Stimulated activated CD8-positive, alpha-beta memory T cell treated with anti-CD3 and anti-CD28 coated beads, Interleukin-12 subunit alpha, Interleukin-12 subunit beta, amount 100 ng/mL, for 1 hour (primary cell): ENCODE measurements at regions not wholly inside any gene's neighbourhood (a gene's known extent, or its start where the extent isn't known, plus 50 kb on each side); places are given as distances from the start of the nearest gene placed in this dataset.
"Not testable (repeated sequence)": the region's sequence is repeated elsewhere in the genome, so short reads cannot be mapped to it uniquely, and the experiment has no call there.

ENCODE experiments used
- DNase-seq: peaks from one replicate; pipeline ENCODE4 v3.0.0-alpha.2; 2020; ENCODE audit warnings: low read depth

DNA sequence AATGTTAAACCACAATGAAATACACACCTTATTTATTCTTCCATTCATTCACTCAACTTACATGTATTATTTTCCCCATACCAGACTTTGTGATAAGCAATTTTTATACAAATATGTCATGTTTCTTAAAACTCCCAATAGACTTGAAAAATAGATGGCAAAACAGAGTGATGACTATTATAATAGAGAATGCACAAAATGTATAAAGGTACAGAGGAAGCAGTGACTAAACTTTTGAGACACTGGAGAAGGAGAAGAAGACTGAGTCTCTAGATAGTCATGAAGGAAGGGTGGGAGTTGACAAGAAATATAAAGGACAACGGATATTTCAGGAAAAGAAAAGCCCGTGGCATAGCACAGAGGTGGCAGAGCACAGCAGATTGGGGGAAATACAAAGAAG is 198.1 kb upstream of the SLC39A10 start:
- DNase-seq = no peak

DNA sequence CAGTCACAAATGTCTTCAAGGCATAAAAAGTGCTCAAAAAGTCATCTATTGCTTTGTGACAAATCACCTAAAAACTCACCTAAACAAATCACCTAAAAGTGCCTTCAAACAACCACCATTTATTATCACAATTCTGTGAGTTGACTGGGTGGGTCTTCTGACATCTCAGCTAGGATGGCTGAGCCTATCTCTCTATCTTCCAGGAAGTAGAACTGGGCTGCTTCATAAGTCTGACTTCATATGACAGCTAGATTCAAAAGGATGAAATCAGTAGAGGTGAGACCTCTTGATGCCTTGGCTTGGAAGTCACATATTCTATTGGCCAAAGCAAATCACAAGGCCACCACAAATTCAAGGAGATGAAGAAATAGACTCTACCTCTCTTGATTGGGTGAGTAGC is 199.2 kb upstream of the SLC39A10 start:
- DNase-seq = no peak

DNA sequence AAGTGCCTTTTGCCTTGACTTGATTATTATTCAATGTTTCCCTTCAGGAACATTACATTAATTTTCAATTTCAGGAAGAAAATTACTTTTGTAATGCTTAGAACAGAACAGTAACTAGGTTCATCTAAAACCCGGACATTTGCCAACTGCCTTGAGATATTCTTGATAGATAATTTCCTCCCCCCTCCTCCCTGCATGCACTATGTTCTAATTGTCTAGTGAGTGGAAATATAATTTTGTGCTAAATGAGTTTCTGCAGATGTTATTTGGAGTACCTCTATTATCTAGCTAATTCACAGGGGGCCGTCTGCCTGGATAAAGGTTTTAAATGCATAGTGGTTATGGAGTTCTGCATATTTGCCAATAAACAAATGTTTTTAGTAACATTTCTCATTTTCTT is 200.3 kb upstream of the SLC39A10 start:
- DNase-seq = no peak

DNA sequence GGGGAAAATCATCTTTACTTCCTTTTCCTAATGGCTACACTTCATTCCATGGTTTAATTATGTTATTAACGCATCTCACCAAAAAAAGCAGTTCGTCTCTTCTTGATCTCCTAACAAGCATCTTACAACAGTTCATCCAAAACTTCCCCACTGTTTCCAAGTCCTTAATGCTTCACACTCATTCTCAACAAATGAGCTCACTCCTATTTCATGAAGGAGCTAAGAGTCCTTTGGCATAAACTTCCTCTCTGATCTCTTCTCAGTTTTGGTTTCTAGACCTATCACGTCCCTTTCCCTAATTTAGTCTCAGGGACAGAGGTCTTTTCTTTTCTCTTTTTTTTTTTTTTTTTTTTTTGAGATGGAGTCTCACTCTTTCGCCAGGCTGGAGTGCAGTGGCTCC is 205.9 kb upstream of the SLC39A10 start:
- no peak for DNase-seq

DNA sequence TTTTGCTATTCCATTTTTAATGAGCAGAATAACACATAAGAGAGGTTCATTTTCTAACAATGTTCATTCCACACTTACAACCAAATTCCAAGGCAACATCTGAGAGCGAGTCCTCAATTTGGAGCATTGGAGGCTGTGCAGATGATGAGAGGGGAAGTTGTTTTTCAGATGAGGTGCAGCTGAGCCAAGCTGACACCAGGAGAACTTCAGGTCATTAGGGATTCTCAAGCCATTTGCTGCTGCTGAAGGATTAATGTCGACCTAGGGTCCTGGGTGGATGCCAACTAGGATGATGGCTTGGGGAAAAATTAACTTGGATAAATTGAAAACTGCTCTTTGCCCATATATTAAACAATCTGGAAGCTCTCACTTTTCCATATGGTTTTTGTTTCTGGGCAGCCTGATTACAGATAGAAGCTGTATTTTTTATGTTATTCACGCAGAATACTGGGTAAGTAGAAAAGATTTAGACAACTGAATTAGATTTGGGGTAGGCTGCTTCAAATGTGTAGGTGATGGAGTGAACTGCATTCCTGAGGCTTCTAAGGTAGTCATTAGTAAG is 206.4 kb upstream of the SLC39A10 start:
- no peak for DNase-seq

DNA sequence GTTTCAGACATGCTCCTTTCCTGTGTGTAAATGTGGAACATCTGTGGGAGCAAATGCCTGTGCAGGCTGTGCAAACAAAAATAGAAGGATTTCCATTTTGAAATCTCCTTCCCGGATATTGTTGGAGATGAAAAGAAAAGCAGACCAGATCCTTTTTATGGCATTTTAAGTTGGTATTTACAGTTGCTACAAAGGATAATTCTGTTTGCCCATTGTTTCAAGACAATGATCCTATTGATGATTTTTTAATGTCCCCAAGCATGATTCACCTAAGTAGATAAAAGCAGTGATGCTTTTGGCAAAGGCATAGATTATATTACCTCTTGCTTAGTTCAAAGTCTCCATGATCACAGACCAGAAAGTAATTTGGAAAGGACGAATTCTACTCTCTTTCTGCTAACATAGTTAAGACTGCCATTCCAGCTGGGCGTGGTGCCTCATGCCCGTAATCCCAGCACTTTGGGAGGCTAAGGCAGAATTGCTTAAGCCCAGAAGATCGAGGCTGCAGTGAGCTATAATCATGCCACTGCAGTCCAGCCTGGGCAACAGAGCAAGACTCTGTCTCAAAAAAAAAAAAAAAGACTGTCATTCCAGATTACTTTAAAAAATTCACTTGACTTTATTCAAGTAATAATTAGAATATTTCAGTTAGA is 209.6 kb upstream of the SLC39A10 start:
- DNase-seq = no peak

DNA sequence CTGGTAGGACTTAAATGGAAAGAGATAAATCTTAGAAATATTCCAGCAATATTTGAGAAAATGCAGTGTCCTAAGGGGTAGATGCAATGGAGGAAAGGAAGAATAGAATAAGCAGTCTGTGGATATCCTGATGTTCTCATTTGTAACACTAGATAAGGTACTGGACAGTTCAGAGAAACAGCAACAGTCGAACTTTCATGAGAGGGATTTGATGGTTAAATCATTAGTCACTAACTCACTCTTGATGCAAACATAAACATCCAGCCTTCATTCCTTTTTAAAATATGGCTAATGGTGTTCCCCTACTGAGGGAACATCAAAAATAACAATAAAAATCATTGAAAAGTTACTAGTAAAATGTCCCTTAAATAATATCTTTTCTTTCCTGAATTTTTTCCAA is 211.4 kb upstream of the SLC39A10 start:
- DNase-seq = no peak

DNA sequence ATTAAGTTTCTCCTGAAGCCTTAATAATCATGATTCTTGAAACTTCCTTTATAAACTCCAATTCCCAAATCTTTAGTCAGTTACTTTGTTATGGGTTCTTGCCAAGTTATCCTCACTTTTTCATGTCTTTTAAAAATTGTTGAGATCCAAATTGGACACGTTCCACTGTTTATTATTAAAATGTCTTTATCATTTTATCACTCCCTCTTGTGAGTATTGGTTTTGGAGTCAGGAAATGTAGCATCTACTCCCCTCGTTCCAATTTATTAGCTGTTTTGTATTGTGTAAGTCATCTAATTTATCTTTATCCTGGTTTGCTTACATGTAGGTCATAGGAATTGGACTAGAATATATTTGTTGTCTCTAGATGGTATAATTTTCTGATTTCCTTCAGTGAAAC is 213.1 kb upstream of the SLC39A10 start:
- no peak for DNase-seq

DNA sequence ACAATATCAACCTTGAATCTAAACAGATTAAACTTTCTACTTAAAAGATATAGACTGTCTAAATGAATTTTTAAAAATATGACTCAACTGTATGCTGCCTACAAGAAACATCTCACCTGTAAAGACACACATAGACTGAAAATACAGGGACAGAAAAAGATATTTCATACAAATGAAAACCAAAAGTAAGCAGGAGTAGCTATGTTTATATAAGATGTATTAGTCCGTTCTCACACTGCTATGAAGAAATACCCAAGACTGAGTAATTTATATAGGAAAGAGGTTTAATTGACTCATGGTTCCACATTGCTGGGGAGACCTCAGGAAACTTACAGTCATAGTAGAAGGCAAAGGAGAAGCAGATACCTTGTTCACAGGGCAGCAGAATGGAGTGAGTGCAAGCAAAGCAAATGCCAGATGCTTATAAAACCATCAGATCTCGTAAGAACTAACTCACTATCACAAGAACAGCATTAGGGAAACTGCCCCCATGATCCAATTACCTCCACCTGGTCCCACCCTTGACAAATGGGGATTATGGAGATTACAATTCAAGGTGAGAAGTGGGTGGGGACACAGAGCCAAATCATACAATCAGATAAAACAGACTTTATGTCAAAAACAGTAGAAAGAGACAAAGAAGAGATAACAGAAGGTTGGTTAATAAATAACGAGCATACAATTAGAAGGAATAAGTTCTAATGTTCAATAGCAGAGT is 214.4 kb upstream of the SLC39A10 start:
- no peak for DNase-seq

DNA sequence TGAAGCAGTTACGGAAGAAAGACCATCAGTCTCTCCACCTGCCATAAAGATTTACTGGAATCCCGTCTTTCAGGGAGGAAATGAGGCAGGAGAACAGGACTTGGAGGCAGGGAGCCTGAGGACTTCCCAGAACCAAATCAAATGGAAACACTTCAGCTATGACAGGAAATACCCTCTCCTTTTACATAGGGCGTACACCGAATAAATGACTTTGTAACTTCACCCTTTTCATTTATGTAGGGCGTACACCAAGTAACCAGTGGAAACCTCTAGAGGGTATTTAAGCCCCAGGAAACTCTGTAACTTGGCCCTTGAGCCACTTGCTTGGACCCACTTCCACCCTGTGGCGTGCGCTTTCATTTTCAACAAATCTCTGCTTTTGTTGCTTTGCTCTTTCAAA is 218.3 kb upstream of the SLC39A10 start:
- no peak for DNase-seq

DNA sequence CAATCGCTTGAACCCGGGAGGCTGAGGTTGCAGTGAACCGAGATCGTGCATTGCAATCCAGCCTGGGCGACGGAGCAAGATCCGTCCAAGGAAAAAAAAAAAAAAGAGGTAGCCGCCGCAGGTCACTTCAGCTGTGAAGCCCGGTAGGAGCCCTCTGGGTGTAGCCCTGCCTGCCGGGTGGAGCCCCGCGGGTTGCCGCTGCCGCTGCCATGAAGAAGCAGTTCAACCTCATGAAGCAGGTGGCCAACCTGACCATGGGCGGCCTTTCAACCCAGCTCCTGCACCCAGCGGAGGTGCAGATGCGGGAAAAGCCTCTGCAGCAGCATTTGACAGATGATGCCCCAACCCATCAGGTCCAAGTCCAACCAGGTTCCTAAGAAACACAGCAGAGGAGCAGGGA is 219.5 kb upstream of the SLC39A10 start:
- no peak for DNase-seq

DNA sequence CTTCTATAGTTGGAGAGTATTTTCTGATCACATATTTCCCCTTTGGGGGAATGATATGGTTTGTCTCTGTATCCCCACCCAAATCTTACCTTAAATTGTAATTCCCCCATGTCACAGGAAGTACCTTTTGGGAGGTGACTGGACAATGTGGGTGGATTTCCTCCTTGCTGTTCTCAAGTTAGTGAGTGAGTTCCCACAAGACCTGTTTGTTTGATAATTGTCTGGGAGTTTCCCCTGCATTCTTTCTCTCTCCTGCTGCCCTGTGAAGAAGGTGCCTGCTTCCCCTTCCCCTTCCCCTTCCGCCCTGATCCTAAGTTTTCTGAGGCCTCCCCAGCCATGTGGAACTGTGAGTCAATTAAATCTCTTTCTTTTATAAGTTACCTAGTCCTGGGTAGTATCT is 222.7 kb upstream of the SLC39A10 start:
- DNase-seq = no peak

DNA sequence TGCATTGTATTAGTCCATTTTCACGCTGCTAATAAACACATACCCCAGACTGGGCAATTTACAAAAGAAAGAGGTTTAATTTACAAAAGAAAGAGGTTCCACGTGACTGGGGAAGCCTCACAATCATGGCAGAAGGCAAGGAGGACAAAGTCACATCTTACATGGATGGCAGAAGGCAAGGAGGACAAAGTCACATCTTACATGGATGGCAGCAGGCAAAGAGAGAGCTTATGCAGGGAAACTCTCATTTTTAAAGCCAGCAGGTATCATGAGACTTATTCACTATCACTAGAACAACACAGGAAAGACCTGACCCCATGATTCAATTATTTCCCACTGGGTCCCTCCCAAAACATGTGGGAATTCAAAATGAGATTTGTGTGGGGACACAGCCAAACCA is 223.3 kb upstream of the SLC39A10 start:
- not testable (repeated sequence) for DNase-seq

DNA sequence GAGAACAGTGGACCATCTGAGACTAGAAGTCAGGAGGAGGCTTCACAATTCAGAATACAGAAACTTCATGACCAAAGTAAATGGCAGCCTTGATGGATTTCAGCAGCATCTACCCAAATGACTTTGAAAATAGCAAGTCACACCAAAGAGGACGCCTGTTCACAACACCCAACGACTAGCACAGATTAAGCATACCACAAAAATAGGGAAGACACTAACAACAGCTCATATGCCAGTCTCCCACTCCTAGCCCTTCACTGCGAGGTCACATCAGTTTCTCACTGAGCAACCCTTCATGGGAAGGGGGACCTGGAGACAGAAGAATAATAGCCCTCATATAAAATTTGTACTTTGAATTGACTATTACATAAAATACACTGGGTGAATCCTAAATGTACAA is 228.4 kb upstream of the SLC39A10 start:
- no peak for DNase-seq

DNA sequence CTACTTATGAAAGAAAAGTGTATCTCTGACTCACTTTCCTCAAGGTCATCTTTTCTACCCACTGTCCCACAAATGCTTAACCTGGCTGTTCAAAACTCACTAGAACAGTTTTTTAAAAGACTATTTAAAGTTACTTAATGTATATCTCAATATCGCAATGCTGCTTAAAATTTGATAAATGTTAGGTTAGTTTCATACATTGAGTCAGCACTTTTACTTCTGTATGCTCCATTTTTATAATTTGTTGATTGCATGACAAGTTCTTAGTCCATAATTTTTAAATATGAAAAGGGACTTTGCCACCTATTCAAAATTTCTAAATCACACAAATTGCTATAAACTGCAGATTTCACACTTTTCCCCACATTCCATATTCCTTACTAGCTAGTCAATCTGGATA is 231.7 kb upstream of the SLC39A10 start:
- DNase-seq = no peak

DNA sequence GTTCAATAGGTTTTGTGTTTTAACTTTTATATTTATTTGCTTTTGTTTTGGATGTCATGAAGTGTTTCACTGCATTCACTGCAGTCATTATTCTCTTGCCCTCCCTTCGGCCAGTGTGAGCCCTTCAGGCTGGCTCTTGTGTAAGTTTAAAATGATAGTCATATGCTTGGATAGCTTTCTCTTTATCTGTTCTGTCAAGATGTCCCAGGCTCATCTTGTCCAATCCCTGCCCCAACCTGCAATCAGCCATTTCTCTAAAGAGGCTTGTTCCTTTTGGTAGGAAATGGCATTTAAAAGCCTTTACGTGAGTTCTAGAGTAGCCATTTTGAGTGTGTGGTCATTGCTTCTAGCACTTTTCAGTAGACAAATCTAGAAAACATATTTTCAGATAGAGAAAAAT is 238.0 kb upstream of the SLC39A10 start:
- DNase-seq = no peak

DNA sequence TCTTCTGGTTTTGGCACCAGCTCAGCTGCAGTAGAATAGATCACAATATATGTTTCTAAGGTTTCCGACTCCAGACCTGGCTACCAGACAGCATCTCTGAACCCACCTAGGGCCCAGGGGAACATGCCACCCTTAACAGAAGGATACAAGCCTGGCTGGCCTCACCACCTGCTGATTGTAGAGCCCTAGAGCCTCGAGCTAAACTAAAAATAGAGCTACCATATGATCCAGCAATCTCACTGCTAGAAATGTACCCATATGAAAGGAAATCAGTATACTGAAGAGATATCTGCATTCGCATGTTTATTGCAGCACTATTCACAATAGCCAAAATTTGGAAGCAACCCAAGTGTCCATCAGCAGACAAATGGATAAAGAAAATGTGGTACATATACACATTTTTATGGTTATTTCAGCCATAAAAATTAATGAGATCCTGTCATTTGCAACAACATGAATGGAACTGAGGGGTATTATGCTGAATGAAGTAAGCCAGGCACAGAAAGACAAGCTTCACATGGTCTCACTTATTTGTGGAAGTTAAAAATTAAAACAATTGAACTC is 242.4 kb upstream of the SLC39A10 start:
- DNase-seq = no peak

DNA sequence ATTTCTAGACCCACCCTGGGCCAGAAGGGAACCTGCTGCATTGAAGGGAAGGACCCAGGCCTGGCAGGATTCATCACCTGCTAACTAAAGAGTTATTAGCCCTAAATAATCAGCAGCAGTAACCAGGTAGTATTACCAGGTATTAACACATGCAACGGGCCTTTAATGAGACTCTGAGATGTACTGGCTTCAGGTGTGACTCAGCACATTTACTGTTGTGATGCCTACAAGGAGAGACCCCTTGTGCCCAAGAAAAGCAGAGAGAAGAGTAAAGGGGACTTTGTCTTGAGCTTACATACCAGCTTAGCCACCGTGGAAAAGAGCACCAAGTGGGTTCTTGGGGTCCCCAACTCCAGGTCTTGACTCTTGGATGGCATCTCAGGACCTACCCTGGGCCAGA is 243.1 kb upstream of the SLC39A10 start:
- DNase-seq = no peak

DNA sequence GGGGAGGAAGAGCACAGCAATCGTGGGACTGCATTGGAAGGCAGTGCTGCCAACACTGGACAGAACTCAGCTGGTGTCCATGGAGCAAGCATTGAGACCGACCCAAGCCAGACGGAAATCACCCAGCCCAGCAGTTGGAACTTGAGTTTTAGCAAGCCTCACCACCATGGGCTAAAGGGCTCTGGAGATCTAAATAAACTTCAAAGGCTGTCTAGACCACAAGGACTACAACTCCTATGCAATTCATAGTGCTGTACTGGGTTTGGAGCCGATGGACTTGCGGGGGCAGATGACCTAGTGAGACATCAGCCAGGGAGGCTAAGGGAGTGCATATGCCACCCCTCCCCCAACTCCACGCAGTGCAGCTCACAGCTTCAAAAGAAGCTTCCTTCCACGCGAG is 243.6 kb upstream of the SLC39A10 start:
- no peak for DNase-seq

DNA sequence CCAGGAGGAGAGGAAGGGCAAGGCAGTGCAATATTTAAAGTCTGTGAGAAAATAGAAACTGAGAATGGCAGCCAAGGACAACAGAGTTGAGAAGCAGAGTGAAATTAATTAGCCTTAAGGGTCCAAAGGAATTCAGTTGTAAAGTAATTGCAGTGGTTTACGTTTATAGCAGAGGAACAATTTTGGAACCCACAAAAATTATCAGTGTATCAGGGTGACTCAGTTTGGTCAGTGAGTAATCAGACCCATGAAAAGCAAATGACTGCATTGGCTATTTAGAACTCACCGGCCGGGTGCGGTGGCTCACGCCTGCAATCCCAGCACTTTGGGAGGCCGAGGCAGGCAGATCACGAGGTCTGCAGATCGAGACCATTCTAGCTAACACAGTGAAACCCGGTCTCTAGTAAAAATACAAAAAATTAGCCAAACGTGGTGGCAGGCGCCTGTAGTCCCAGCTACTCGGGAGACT is 245.8 kb upstream of the SLC39A10 start:
- DNase-seq = no peak

DNA sequence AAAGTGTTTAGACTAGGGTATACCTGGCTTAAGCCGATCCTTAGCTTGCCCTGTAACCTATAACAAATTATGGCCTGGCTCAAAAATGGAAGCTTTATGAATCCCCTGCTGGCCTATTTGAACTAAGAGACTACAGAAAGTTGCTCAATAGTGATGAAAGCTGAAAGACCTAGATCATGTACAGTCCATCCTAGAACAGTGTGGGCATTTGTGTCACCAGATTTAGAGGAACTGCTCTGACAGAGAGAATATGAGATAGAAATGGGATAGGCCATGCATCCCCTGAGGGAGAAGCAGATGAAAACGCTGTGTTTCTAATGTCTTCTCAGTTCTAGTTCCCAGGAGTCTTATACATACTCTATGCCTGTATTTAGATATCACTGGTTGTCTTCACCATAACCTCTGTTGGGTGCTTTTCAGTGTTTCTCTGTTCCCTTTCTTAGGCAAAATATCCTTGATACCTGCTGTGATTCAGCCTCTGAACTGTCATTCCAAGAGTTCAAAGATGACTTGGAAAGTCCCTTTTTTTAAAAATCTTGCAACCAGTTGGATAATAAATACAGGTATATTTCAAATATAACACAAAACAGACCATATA is 246.9 kb upstream of the SLC39A10 start:
- DNase-seq = no peak

DNA sequence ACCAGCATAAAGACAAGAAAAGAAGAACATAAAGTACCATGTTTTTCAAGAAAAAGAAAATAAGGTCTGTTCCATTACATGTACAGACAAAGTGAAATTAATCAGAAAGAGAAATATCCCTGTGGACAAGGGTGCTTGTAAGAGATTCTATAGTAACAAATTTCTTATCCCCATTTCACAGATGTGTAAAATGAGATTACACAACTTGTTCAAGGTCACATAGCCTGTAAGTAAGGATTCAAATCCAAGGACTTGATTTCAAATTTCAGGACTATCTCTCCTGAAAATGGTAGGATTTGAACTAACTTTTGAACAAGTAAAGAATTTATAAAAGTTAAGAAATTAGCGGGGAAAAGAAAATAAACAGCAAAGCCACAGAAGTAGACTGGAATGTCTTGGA is 248.2 kb upstream of the SLC39A10 start:
- DNase-seq = no peak

DNA sequence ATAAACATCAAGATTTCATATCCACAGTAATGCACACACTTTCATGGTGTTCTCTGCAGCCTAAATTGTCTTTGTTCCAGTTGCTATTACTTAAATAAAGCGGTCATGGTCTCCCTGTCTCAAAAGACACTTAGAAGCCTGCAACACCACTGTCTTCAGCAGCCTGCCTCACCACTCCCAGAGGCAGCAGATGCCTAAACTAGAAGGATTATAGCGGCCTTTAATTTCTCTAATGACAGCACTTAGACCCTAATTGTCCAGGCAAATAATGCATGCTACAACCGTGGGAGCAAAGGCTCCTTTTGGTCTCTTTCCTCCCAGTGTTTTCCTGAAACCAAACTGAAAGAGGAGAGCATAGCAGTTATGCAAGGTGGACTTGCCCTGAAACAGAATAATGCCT is 248.8 kb upstream of the SLC39A10 start:
- DNase-seq = no peak
